Transverse colon (tissue), 4 donors: ENCODE measurements at regions not wholly inside any gene's neighbourhood (a gene's known extent, or its start where the extent isn't known, plus 50 kb on each side); places are given as distances from the start of the nearest gene placed in this dataset.

Experiments used
- DNase-seq: peaks from one replicate; pipeline ENCODE4 v3.0.0-alpha.2; 2019
- H3K27ac ChIP-seq, 4 donors: fragments of 200-600 bp; sonication (generic); 2 replicates each; pipeline ENCODE4 v1.5.1; 2016 to 2018; ENCODE audit warnings: inconsistent platforms in 4 of 4
- H3K27me3 ChIP-seq: fragments of 200-600 bp; sonication (generic); 2 replicates; pipeline ENCODE4 v1.5.1; 2017; ENCODE audit warnings: inconsistent platforms
- H3K36me3 ChIP-seq, 4 donors: fragments of 200-600 bp; sonication (generic); 2 replicates each; pipeline ENCODE4 v1.5.1; 2017 to 2019; ENCODE audit warnings: inconsistent platforms in 4 of 4
- H3K4me1 ChIP-seq, 4 donors: fragments of 200-600 bp; sonication (generic); 2 replicates each; pipeline ENCODE4 v1.5.1; 2017 to 2020; ENCODE audit warnings: inconsistent platforms in 4 of 4
- H3K4me3 ChIP-seq, 4 donors: fragments of 200-600 bp; sonication (generic); 1 replicate in 1 of 4; 2 replicates in 3 of 4; pipeline versions ENCODE4 v1.5.1 to v1.6.1; 2017 to 2019; ENCODE audit warnings: inconsistent platforms in 4 of 4
- H3K9me3 ChIP-seq, 2 donors: fragments of 200-600 bp; sonication (generic); 2 replicates each; pipeline ENCODE4 v1.5.1; 2017 to 2019; ENCODE audit warnings: inconsistent platforms in 2 of 2
- CTCF ChIP-seq, 5 experiments: fragments of 200-600 bp in 3 of 5; fragments of 450-650 bp in 2 of 5; sonication (generic) in 3 of 5; IDR thresholded peaks; 1 replicate in 2 of 5; 2 replicates in 3 of 5; pipeline ENCODE4 v1.5.1; 2016 to 2017; ENCODE audit warnings: antibody characterized with exemption in 5 of 5, inconsistent platforms in 3 of 5, mild to moderate bottlenecking in 2 of 5, moderate library complexity in 1 of 5
- EP300 ChIP-seq: sonication (generic); formaldehyde crosslinking; IDR thresholded peaks from one replicate; pipeline ENCODE4 v1.6.1; 2017; ENCODE audit warnings: antibody characterized with exemption, low read depth
- POLR2A ChIP-seq: fragments of 450-650 bp; IDR thresholded peaks from one replicate; pipeline ENCODE4 v1.6.1; 2016; ENCODE audit warnings: antibody characterized with exemption, mild to moderate bottlenecking, moderate library complexity
- POLR2AphosphoS5 ChIP-seq, 3 donors: sonication (generic); formaldehyde crosslinking; IDR thresholded peaks; one replicate each; pipeline ENCODE4 v1.6.1; 2016; ENCODE audit warnings: antibody characterized with exemption in 3 of 3
- WGBS, 2 donors: methylation state at CpG; one replicate each; pipeline ENCODE4 v1.1.5; 2018; ENCODE audit warnings: low coverage in 1 of 2; 5-methylcytosine and 5-hydroxymethylcytosine counted together
- in situ Hi-C, 4 donors: fragments of 200-750 bp; cut with MboI; loops; one replicate each; pipeline versions ENCODE4 v1.15.0 to v1.15.1; 2017; ENCODE audit warnings: low sequenced_read_pairs in 3 of 4, low pct_ligation_motif_present in 1 of 4, low pct_unique_long_range_greater_than_20kb in 1 of 4
- intact Hi-C: fragments of 100-400 bp; cut with DNase I; formaldehyde crosslinking; loops from one replicate; pipeline ENCODE4 v1.15.1; 2023; ENCODE audit warnings: low total_unique reads

DNA sequence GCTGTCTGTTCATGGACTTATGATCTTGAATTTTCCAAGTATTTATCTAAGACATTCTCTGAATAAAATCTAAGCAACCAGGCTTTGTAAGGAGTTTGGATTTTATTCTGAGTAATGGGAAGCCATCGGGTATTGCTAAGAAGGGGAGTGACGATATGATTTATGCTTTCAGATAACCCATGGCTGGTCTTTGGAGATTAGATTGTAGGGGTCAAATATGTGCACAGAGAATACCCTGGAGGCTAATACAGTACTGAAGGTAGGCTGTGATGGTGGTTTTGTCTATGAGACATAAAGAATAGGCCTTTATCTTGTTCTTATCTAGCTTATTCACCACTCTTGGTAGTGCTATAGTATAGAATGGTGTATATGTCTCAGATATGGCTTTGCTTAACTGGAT lies 60.0 kb upstream of the C5orf46 start:
- no peak for TF ChIP-seq POLR2AphosphoS5 (IDR thresholded peaks at IDR 0.05)
- intact Hi-C loops, result no loop called here
- 85 to 88% methylated on average over 2 of the region's 2 CpGs for WGBS, 2 donors
- Histone ChIP-seq H3K36me3 (no peaks in the 10 kb centered on the region), H3K4me3 (no peak overlapping the region), H3K27me3 (no peaks in the 10 kb centered on the region), H3K27ac (no peak overlapping the region), H3K4me1 (peaks cover 0 to 11% (median 0%) of the 10 kb centered on the region in 4 donors), H3K9me3 (no peaks in the 10 kb centered on the region)
- in situ Hi-C loops, result no loop called here
- DNase-seq, result no peak

DNA sequence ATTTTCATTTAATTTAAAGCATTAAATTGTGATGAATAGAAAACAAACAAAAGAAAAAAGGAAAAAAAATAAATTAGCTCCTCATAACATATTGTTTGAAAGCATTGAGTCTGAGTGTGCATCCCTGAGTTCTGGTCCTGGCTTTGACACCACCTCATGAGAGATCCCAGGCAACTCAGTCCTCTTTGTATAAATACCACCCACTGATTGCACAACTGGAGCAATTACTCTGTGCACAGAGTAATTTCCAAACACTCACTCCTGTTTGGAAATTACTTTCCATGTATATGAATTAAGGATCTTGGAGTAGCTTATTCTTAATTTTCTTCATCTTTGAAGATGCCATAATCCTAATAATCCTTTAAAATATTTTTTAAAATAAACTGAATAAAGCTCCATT lies 59.4 kb upstream of the C5orf46 start:
- peaks cover 0 to 15% (median 0%) of the 10 kb centered on the region in 4 donors for H3K4me1 ChIP-seq
- intact Hi-C loops (no loop called here), in situ Hi-C loops (no loop called here)
- no peak for DNase-seq
- H3K27ac ChIP-seq, result no peak overlapping the region
- TF ChIP-seq EP300 (no peak), CTCF (IDR thresholded peaks at IDR 0.05) (no peak), POLR2A (no peak), POLR2AphosphoS5 (IDR thresholded peaks at IDR 0.05) (no peak)
- H3K36me3 ChIP-seq, result no peaks in the 10 kb centered on the region
- no peak overlapping the region for H3K4me3 ChIP-seq
- no peaks in the 10 kb centered on the region for H3K27me3 ChIP-seq
- H3K9me3 ChIP-seq, result no peaks in the 10 kb centered on the region

DNA sequence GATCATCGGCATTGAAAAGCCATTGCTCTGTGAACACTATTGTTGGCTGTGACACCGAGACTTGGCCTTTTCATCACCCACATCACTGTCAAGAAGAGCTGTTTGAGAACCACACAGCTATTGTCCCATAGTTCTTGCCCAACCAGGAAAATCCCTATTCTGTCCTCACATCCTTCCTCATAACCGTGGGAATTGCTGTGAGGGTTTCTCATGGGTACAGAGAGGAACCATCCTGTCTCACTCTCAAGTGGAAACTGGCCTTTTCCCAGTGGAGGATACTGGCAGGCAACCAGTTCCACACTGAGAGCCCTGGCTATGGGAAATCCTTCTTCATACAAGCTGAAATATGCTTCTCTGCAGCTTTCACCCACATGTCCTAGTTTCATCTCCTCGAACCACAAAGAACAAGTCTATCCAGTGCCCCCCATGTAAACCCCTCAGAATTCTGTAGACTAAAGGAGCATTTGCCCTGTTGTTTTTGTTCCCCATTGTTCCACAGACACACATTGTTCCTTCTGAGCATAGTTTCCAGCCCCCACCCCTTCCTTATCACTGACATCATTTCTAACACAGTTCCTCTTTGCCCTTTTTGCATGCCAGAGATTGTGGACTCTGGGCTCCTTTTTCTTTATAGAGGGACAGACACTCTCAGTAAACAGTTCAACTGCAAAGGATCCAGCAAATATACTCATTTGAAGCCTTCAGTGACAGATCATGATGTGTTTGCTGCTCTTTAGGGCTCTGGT lies 57.8 kb upstream of the C5orf46 start:
- Histone ChIP-seq H3K9me3 (no peaks in the 10 kb centered on the region), H3K36me3 (no peaks in the 10 kb centered on the region), H3K4me3 (no peak overlapping the region), H3K27me3 (no peaks in the 10 kb centered on the region), H3K4me1 (peaks cover 0 to 15% (median 0%) of the 10 kb centered on the region in 4 donors), H3K27ac (peak overlapping the region in 1 of 4 donors; percentile 24)
- in situ Hi-C loops, result no loop called here
- TF ChIP-seq EP300, result no peak
- no peak for TF ChIP-seq POLR2AphosphoS5 (IDR thresholded peaks at IDR 0.05)
- TF ChIP-seq POLR2A, result no peak
- intact Hi-C loops, result no loop called here
- DNase-seq, result no peak
- 66 to 90% methylated on average over 2 to 4 of the region's 4 CpGs for WGBS, 2 donors

- Histone ChIP-seq H3K27me3 (no peaks in the 10 kb centered on the region), H3K36me3 (no peaks in the 10 kb centered on the region), H3K9me3 (no peaks in the 10 kb centered on the region), H3K27ac (no peak overlapping the region), H3K4me1 (peaks cover 0 to 15% (median 0%) of the 10 kb centered on the region in 4 donors), H3K4me3 (no peak overlapping the region)
- no peak for DNase-seq
- WGBS, 2 donors, result 63 to 80% methylated on average over 2 of the region's 2 CpGs
- TF ChIP-seq POLR2A (no peak), CTCF (IDR thresholded peaks at IDR 0.05) (no peak), POLR2AphosphoS5 (IDR thresholded peaks at IDR 0.05) (no peak), EP300 (no peak)
- intact Hi-C loops (no loop called here), in situ Hi-C loops (no loop called here)
These were observed 57.1 kb upstream of the C5orf46 start for GRCh38 chr5:147963436-147963835.

DNA sequence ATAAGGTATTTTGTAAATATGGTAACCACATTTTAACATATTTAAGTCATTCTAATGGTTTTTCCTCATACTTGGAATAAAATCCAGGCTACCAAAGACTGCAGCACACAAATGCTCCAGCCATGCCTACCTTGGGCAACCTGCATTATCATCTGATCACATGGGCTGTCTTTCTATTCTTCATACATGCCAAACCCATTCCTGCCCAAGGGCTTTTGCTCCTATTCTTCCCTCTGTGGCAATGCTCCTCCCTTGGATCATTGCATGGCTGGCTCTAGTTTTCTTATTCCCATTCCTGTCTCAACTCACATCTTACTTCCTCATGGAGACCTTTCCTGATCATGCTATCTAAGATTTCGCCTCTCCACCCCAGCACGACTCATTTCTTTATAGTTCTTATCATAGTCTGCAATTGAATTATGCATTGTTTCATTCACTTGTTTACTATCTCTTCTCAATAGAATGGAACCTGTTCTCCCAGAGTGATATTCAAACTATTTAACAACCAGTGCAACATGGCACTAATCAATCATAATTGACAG lies 54.9 kb upstream of the C5orf46 start:
- intact Hi-C loops, result no loop called here
- Histone ChIP-seq H3K4me3 (no peak overlapping the region), H3K9me3 (no peaks in the 10 kb centered on the region), H3K27ac (peak overlapping the region in 1 of 4 donors; percentile 40), H3K36me3 (no peaks in the 10 kb centered on the region), H3K27me3 (no peaks in the 10 kb centered on the region), H3K4me1 (peaks cover 0 to 15% (median 0%) of the 10 kb centered on the region in 4 donors)
- no peak for TF ChIP-seq EP300
- no peak for TF ChIP-seq POLR2AphosphoS5 (IDR thresholded peaks at IDR 0.05)
- TF ChIP-seq CTCF (IDR thresholded peaks at IDR 0.05), result no peak
- TF ChIP-seq POLR2A, result no peak
- WGBS, 2 donors, result 50 to 58% methylated on average over 2 of the region's 2 CpGs
- DNase-seq, result no peak
- in situ Hi-C loops, result no loop called here
